T-helper 2 cell treated with Interferon-gamma antibody and Interleukin-4, amounts not matched to agents 100 ng/mL and 5 ng/mL, for 36 hours (primary cell): ENCODE measurements at regions not wholly inside any gene's neighbourhood (a gene's known extent, or its start where the extent isn't known, plus 50 kb on each side); places are given as distances from the start of the nearest gene placed in this dataset.
"Not testable (repeated sequence)": the region's sequence is repeated elsewhere in the genome, so short reads cannot be mapped to it uniquely, and the experiment has no call there.

Experiments used
- intact Hi-C: fragments of 100-400 bp; cut with micrococcal nuclease; formaldehyde crosslinking; loops from one replicate; pipeline ENCODE4 v1.15.1; 2023

DNA sequence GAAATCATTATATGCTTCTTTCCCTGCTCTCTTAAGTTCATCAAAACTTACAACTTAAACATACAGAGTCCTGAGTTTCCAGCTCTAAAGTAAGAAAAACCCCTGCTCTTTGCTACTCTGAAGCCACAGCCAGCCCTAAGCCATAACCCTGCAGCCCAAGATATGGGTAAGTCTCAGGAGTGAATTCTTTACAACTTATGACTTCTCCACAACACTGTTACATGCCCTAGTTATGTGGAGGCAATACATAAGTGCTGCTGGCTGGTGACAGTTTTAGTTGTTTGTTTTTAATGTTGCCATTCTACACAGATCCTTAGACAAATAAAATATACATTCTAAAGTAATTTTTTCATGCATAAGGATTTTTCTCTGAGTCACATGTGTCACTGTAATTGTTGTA lies 100.2 kb downstream of the FBXO8 start:
- intact Hi-C loops = no loop called here

DNA sequence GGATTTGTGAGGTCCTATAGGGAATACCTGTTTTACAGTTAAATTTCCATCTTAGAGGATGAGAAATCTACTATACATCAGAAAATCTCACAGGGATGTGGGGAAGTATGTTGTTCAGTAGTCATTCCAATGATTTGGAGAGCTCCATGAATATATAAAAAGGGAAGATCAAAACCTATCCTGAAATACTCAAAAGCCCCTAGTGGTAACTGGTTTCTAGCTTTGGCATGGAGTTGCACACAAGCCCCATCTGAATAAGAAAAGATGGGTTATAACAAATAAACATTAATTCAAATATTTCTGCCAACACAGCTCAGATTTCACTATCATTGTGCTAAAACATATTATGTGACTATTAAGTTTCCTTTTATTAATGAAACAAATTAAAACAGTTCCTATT lies 101.6 kb downstream of the FBXO8 start:
- intact Hi-C loops = no loop called here

GRCh38 chr4:174177536-174177935 lies 105.9 kb downstream of the FBXO8 start:
- intact Hi-C loops = no loop called here

GRCh38 chr4:174175836-174176235 lies 107.6 kb downstream of the FBXO8 start:
- intact Hi-C loops = not testable (repeated sequence)

DNA sequence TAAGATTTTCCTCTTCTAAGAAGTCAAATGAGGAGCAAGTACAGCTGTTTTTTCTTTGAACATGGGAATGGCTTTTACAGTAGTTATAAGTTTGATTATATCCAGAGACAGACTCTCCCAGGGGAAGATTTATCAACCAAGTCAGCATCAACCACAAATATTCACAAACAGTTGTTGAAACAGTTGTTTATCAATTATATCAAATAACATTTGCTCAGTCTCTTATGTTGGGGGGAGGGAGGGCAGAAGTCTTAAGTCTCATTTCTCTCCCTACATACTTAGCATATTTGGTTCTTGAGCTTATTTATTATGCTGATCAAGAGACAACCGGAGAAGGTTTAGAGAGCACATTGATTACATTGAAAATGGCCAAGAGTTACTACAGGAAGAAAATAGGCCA lies 110.1 kb downstream of the FBXO8 start:
- intact Hi-C loops = no loop called here

DNA sequence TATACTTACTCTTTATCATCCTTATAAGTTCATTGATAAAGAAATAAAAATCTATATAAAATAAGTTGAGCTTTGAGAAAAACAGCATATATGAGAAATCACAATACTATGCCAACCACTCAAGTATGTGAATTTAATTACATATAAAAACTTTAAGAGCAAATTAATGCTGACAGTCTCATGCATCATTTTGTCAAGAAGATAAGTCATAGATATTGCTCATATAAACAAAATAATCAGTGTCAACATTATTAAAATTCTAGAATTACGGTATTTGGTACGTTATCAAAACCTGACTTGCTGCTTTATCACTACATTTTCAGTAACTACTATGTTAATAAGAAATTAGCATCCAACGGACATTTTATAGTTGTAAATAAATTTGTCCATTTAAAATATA lies 111.2 kb downstream of the FBXO8 start:
- intact Hi-C loops = no loop called here

DNA sequence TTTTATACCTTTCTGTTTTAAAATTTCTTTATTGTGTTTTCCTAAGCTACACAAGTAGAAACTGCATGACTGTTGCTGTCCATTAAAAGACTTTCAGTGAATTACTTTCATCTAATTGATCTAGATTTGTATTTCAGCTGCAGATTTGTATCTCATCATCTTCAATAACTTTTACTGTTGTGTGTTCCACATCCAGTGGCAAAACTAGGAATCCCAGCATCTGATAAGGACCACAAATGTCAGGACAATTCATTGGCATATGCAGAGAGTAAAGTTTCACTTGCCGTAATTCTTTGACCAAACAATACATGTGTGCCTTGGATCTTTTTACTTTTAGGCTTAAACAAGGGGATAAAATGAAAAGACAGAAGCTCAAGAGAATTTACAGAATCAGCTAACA lies 112.6 kb downstream of the FBXO8 start:
- intact Hi-C loops = no loop called here

DNA sequence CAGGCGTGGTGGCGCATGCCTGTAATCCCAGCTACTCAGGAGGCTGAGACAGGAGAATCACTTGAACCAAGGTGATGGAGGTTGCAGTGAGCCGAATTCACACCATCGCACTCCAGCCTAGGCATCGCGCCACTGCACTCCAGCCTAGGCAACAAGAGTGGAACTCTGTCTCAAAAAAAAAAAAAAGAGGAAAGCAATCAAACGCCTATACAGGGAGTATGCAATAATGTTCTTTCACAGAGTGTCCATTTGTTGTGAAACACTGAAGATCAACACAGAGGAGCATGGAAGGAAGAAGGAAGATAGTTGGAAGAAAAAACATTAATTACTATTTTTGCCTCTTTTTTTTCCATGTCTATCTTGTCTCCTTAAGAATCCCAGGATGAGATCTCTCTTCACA lies 113.4 kb downstream of the FBXO8 start:
- intact Hi-C loops = no loop called here

DNA sequence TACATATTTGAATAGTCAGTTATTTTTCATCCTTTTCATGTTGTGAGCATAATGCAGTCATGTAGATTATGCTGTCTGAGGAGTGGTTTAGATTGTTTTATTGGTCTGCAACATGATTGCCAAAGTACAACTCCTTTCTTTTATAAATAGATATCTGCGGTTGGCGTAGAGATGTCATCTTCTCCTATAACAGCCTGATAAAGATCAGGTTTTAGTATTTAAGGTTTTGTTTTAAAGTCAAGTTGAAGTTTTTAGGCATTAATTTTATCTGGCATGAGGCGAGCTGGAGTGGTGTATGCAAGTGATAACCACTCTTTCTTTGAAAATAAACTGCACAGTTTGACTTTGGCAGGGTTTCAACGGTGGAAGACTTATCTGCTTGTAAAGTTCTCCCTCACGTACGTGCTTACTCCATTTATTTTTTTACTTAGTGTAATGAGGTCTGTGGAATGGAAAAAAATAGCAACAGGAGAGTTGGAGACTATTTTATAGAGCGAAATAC lies 126.3 kb downstream of the FBXO8 start:
- intact Hi-C loops = loop anchor here (2.0 kb wide), 1 partner anchor 650 kb away; no protein-coding TSS in a partner anchor

GRCh38 chr4:174156239-174156826 lies 127.1 kb downstream of the FBXO8 start:
- intact Hi-C loops = loop anchor here (2.0 kb wide), 1 partner anchor 650 kb away; no protein-coding TSS in a partner anchor

- intact Hi-C loops = no loop called here
Observed at GRCh38 chr4:174154215-174154854, 129.1 kb downstream of the FBXO8 start.

GRCh38 chr4:174152717-174153466 lies 130.6 kb downstream of the FBXO8 start:
- intact Hi-C loops = no loop called here

DNA sequence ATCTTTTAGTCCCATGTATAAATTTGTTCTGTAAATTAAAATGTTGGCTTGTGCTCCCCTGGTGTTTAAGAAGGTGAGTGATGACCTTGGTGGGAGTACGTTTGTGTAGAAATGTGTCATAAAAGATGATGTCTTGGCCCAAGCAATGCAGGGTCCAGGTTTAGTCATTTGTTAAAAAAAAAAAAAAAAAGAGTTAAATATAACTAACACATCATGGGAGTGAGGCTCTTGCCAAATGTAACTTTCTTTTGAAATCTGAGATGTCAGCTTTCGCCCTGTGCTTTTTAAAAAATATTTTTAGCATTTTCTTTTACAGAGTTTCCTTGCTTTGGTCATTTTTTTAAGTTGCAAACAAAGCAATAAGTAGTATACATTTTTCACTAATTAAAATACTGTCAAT lies 135.6 kb downstream of the FBXO8 start:
- intact Hi-C loops = no loop called here

DNA sequence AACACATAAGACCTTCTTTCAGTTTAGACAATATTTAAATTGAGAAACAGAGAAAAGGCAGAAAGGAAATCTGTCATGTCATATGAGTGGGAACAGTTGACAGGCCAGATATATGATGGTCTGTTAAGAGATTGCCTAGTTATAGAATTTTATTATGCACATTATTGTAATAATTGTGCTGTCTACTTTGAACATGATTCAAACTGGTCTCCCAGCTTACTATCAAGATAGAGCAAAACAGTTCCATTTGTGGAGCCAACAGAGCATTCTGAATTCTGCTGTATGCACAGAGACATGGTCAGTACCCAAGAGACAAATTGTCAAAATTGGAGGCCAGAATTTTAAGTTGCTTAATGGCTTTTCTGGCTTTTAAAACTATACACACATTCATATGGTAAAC lies 139.4 kb downstream of the FBXO8 start:
- intact Hi-C loops = no loop called here

GRCh38 chr4:174141876-174142275 lies 141.6 kb downstream of the FBXO8 start:
- intact Hi-C loops = no loop called here

DNA sequence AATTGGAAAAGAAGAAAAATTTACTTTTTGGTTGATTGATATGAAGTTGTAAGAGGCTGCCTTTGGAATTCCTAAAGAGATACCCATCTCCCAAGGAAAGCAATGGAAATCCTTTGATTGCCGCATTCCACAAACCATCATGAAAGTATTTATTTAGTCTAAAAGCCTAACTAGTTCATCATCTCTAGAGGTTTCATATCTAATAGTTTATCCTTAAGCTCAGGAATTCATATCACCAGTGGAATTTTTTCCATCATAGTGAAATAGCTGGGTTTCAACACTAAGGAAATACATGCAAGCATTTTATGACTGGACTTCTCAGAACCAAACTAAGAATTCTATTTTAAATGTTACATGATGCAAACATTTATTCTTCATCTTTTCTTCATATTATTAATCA lies 144.9 kb downstream of the FBXO8 start:
- intact Hi-C loops = no loop called here

DNA sequence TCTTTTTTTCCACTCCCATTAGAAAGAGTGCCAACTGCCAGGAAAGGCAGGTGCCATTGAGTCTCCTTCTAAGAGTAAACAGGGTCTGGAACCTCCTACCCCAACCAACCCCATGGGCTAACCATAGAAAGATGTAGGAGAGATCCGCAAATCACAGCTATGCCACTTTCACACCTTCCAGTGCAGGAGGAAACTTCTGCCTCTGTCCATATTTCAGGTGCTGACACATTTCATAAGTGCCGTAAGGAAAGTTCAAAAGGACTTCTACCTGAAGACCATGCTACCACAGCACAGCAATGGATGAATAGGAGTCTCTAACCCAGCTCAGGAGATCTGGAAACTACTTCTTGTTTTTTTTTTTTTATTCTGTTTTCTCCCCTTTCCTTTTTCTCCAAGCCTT lies 145.8 kb downstream of the FBXO8 start:
- intact Hi-C loops = no loop called here

DNA sequence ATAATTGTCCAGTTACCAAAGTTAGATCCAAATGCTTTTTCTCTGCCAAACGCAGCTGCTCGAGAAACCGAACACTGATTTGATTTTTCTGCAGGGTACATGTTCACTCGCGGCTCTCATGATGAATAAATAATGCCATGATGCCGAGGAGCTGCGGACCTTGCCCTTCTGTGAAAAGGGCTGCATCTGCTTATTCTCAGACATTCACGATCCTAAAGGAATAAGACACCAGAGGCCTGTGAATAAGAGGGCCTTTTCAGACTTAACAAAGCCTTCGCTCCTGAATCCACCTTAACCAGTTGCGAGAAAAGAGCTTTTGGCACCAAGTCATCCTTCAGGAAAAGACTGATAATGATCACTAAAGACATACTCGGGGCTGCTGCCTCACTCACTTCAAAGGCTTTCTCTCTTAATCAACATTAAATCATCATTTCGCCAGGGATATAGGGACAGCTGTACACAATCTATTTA lies 147.5 kb downstream of the FBXO8 start:
- intact Hi-C loops = no loop called here

DNA sequence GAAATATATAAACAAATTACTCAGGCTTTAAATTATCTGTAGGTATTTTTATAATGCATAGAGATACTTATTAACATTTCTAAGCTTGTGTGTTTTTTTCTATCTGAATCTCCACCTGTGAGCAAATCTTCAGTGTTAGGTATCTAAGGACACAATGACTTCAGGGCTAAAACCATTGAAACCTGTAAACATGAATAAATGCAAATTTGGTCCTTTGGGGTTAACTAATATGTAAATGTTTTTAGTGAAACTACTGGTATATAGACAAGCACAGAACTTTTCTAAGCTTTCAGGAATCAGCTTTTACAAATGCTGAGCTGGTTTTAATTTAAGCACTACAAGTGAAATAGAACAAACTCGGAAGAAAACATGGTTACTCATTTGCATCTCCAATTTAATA lies 147.9 kb downstream of the FBXO8 start:
- intact Hi-C loops = no loop called here

- intact Hi-C loops = no loop called here
Observed at GRCh38 chr4:174134361-174134760, 149.1 kb downstream of the FBXO8 start.

- intact Hi-C loops = no loop called here
Observed at GRCh38 chr4:174133551-174133950, 149.9 kb downstream of the FBXO8 start.

GRCh38 chr4:174131901-174132300 lies 151.6 kb downstream of the FBXO8 start:
- intact Hi-C loops = no loop called here
